Activated CD4-positive, alpha-beta T cell treated with anti-CD3 and anti-CD28 coated beads, Interleukin-10, Interleukin-2, amounts not matched to agents 100 ng/mL and 50 ng/mL, durations not matched to agents 16 hours and 8 hours (primary cell): ENCODE measurements at regions not wholly inside any gene's neighbourhood (a gene's known extent, or its start where the extent isn't known, plus 50 kb on each side); places are given as distances from the start of the nearest gene placed in this dataset.
"Not testable (repeated sequence)": the region's sequence is repeated elsewhere in the genome, so short reads cannot be mapped to it uniquely, and the experiment has no call there.

Experiments used
- DNase-seq: peaks from one replicate; pipeline ENCODE4 v3.0.0-alpha.2; 2020

DNA sequence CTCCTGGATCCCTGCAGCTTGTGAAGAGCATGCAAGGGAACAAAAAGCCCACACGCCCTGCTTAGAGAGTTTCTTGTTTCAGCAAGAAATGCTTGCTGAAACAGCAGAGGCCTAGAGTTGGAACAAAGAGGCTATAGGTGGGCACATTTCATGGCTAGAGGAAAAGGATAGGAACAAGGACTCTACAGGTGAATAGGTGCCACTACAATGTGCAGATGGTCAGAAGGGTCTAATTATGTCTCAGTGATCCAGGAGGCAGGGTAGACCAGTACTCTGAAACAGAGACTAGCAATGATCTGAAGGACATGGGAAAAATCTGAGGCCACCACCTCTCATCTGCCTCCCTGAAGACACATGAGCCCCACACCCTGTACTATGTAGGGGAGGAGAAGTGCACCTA lies 609.0 kb downstream of the REEP3 start:
- no peak for DNase-seq

GRCh38 chr10:64134676-64135075 lies 613.5 kb downstream of the REEP3 start:
- DNase-seq = no peak

DNA sequence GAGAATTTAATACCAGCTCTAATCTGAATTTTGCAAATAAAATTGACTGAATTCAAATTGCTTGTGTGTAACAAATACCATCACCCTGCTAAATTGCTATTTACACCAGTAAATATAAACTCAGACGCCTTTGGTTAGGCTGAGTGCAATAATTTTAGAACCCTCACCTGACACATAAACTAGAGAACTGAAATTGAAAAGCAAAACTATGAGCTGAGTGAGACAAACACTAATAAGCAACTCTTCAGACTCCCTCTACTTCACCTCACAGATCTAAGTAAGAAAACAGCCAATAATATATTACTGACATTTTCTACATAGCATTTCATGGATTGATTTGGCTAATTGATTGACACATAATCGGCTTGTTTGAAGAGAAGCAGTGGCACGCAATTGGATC lies 621.2 kb downstream of the REEP3 start:
- no peak for DNase-seq

DNA sequence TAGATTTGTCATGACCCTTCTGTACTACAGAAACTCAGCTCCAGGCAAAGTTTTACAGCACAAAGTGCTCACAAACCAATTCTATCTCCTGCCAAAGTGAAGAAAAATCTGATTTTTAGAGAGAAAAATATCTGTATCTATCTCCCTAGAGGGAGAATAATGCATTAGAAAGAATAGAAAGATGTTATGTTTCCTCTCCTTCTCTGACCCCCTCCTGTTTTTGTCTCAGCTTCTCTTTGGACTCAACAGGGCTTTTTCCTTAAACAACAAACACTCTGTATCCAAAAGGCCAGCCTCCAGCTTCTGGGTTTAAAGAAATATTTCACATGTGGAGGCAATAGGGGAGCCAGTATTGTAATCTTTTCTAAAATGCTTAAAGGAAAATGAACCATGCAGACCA lies 627.4 kb downstream of the REEP3 start:
- no peak for DNase-seq

DNA sequence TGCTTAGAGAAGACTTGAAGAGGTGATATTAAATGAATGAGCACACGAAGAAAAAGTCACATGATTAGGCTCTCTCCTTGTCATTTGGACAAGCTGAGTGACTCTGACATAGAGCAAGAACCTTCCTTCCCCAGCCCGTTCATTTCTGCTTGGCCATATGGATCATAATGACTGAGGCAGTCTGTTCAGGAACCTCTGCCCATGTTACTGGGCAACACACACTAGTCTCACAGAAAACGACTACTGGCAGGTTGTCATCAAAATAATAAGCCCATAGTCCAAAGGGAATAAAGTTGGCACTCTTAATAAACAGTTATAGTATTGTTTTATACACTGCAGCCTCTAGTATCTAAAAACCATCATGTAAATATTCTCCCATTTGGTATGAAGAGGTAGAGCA lies 635.0 kb downstream of the REEP3 start:
- no peak for DNase-seq

DNA sequence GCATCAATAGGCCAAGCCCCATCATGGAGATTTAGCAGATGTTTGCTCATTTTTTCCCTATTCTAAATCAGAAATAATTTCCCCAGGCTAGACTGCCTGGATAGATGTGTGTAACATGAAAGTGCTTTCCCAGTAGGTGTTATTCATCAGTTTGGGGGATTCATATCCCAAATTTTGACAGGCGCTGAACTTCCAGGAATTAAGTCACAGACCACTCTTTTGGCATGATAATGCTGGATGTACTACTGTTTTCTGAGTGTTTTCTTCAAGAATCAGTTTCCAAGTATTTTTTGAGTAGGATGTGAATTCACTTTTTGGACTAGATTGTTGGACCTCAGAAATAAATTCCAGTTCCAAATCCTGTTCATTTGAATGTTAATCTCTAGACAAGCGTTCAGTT lies 637.4 kb downstream of the REEP3 start:
- no peak for DNase-seq

DNA sequence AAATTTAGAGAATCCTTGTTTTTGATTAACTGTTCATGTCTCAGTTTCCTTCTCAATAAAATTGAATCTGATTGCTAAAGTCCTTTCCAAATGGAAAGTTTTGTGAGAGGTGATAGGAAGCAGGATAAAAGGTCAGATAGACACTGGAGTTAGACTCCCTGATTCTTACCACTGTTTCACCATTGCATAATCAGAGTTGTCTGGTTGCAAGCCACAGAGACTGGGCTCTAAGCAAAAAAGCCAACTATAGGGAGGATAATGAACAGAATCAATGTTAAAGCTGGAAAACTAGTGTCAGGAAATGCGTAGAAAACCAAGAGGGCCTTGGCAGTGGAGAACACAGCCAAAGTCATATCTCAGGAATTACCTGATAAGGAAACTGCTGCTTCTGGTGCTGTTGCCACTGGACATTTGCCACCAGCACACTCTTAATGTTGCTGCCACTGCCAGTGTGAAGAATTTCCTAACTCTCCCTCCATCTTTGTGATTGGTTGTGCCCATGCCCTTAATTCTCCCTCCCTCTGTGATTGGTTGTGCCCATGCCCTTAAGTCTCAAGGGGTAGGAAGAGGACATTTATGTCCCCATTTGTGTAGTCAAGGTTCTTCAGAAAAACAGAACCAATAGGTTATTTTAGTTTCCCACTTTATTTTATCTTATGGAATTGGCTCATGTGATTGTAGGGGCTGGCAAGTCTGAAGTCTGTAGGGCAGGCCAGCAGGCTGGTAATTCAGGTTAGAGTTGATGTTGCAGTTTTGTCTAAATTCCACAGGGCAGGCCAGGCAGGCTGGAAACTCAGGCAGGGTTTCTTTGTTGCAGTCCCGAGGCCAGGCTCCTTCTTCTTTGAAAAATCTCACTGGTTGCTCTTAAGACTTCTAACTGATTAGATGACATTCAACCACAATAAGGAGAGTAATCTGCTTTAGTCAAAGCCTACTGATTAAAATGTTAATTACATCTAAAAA lies 639.0 kb downstream of the REEP3 start:
- no peak for DNase-seq

DNA sequence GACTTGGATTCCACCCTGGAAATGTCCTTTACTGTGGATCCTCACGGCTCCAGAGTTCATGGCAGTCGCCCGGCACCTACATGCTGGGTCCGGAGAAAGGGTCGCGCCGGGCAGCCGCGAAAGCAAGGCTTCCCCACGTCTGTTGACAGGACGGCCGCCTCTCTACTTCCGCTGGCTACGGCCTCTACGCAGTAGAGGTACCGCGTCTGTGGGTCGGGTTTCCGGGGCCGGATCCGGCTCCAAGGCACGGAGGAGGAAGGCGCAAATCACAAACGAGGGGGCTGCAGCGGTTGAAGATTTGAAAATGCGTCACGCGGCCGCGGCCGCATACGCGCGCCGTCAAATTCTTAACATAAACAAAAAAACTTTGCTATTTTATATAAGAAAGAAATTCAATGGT lies 649.6 kb downstream of the REEP3 start:
- no peak for DNase-seq

GRCh38 chr10:64173826-64174225 lies 652.6 kb downstream of the REEP3 start:
- no peak for DNase-seq

DNA sequence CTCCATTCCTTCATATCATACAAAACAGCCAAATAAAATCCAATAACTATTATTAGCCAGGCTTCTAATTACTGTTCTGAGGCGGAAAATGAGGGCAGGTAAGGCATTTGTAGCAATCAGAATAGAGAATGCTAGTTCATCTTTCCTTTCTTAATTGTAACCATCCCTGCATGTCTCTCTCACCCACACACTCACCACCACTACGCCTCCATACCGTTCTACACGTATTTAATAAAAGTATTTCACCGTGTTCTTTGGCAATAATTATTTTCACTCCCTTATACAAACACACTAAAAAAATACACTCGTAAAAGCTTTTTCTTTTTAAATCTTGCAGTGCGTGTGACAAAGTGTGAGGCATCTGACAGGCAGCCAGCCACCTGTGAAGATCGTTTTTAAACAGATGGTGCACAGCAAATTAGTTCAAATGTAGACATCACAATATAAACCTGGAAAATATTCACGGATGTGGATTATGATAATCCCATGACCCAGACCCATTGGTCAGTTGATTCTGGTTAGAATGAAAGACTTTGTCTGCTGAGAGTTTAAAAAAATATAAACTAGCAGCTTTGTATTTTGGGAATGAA lies 653.6 kb downstream of the REEP3 start:
- DNase-seq = no peak

- DNase-seq = no peak
Observed at GRCh38 chr10:64175271-64175962, 654.2 kb downstream of the REEP3 start.

DNA sequence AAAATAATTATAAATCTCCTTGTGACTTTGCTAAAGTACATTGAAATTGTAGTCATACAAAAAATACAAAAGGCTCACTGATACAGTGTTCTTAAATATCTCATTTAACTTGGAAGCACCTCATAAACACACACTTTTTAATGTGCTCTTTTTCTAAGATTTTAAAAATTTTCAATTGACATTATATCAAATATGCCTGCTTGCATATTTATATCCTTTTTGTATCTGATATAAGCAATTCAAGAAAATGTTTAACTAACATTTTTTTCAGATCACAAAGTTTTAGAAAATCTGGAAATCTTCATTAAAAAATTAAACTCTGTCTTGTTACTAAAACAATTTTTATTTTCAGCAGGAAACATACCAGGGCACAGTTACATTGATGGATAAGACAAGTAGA lies 661.5 kb downstream of the REEP3 start:
- no peak for DNase-seq

DNA sequence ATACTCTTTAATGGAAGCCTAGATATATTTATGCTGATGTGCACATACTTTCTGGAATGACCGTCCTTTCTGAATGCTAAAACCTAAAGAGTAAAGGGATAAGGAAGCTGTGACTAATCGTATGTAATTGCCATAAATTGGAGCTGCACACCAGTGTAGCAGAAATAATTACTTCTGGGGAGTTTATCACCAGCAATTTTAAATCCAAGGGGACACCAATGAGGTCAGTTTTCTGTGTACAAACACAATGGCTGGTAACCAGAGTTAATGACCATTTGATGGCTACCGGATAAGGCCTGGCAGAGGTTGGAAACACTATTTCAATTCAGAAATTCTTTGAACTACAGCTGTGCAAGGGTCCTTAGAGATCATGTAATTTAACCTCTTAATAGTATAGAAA lies 670.1 kb downstream of the REEP3 start:
- no peak for DNase-seq

GRCh38 chr10:64196638-64197315 lies 675.6 kb downstream of the REEP3 start:
- no peak for DNase-seq

GRCh38 chr10:64201936-64202335 lies 680.7 kb downstream of the REEP3 start:
- no peak for DNase-seq

GRCh38 chr10:64204504-64204903 lies 683.3 kb downstream of the REEP3 start:
- not testable (repeated sequence) for DNase-seq

- DNase-seq = no peak
Observed at GRCh38 chr10:64206409-64206808, 685.2 kb downstream of the REEP3 start.

- no peak for DNase-seq
Observed at GRCh38 chr10:64209561-64209960, 688.4 kb downstream of the REEP3 start.

GRCh38 chr10:64210211-64210610 lies 689.0 kb downstream of the REEP3 start:
- no peak for DNase-seq

GRCh38 chr10:64211466-64211865 lies 690.3 kb downstream of the REEP3 start:
- DNase-seq = no peak

DNA sequence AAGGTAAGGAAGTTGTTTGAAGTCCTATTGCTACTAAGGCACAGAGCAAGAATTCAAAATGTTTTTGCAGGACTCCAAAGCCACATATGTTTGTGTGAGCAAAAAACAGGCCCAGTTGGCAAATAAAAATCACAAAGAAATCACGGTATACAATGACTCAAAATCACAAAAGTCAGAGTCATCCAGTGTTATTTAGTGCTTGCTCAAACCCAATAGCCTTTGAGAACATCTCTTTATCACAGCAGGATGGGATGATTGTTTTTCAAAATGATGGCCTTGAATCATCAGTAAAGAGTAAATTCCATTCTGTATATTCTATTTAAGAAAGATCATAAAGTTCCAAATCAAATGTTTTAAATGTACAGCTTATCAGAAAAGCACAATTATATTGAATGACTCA lies 693.9 kb downstream of the REEP3 start:
- DNase-seq = no peak

GRCh38 chr10:64219271-64220025 lies 698.2 kb downstream of the REEP3 start:
- no peak for DNase-seq

DNA sequence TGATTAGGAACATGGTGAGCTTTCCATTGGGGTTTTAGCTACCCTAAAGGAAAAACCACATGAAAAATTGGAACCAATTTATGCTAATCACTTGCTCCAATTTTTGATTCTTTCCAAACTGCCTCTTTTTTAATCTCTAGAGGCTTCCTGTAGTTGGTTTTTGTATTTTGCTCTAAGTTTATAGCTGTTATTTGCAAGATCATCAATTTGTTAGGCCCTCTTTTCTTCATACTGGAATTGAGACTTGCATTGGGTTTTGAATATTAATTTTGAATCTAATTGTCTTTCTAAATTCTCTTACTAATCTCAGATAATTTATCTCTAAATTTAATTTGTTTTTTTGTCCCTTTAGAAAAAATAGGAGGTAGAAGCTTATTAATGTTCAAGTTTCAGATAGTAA lies 713.3 kb downstream of the REEP3 start:
- no peak for DNase-seq
